ENCODE measurements at regions not wholly inside any gene's neighbourhood (a gene's known extent, or its start where the extent isn't known, plus 50 kb on each side); places are given as distances from the start of the nearest gene placed in this dataset.

DNA sequence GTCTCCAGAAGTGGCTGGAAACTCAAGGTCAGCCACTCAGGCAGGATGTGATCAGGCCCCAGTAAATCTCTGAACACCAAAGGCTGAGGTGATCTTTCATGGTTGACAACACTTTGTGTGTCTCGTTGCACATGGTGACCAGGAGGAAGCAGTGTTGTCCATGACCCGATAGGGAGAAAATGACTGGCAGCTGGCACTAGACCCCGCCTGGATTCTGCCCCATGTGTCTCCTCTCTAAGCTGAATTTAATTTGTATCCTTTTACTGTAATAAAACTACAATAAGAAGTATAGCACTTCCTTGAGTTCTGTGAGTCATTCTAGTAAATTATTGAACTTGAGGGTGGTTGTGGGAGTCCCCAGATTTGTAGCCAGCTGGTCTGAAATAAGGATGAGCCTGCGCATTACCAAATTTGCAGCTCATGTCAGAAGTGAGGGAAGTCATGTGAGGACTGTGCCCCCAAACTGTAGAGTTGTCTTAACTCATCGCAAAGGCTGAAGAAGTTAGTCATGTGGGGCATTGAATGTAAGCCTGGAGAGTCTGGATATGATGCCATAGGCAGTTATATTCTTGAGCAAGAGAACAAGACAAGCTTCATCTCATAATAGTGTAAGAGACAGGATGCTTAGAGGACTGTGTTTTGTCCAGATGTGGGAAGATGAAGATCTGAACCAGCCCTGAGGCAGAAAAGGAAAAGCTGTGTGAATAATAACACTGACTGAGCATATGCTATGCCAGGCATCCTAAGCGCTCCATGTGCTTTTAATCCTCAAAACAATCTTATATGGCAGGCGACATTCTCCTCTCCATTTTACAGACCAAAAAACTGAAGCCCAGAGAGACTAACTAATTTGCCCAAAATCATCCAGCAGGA lies 55.9 kb downstream of the TMEM215 start:
- Mint-ChIP-seq H3K27ac (no peak overlapping the region), H3K4me3 (no peak overlapping the region), H3K9me3 (no peaks in the 10 kb centered on the region), H3K4me1 (peaks cover 6% of the 10 kb centered on the region), H3K36me3 (no peaks in the 10 kb centered on the region), H3K27me3 (ENCODE audit: low read depth) (no peaks in the 10 kb centered on the region; the same call in 1 of the 2 replicates)
- CTCF ChIA-PET = interaction anchor here (1.1 kb wide), 1 partner anchor 129 kb away, joined by 4 read pairs; no protein-coding TSS in a partner anchor
- DNase-seq (ENCODE audit: low spot score) = no peak
- POLR2A ChIA-PET = no interaction called here
- TF ChIP-seq, protein P1, sequence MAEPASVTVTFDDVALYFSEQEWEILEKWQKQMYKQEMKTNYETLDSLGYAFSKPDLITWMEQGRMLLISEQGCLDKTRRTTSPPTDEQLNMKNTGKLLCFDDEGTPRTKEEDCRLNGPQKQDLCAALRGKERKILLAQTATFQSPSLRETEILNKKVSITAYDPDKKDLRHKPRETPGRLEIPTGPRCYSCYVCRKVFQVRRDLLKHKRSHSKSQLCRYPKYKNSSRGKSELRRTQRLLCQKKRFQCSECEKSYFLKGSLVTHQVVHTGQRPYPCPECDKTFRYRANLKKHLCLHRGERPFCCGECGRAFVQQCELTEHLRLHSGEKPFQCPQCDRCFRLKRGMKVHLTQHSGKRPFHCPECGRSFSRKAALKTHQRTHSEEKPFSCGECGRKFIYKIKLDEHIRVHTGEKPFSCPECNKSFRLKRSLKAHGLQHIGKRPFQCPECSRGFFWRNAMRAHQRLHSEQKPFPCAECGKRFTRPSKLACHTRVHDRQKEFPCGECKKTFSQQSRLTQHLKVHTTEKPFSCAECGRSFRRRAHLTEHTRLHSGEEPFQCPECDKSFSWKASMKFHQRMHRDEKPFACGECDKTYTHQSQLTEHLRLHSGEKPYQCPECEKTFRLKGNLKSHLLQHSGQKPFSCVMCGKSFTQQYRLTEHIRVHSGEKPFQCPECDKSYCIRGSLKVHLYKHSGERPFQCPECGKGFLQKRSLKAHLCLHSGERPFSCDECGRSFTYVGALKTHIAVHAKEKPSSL (CRISPR knock-in tag; conservative IDR thresholded peaks at IDR 0.05) = no peak
- no peak for ATAC-seq

DNA sequence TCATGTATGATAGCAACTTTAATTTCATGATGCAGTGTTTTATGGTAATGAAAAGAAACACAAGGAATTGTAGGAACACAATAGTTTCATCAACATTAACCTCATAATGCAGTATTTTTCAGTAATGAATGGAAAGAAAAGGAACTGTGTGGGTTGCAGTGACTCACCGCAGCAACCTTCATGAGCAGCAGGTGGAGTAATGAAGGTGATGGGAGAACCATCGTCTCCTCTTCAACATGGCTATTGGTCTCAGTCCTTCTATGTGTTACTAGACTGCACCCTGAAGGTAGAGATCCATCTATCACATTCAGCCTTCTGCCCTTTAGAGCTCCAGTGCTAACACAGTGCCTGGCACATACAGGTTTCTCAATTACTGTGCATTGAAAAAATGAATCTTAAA lies 58.0 kb downstream of the TMEM215 start:
- ChIA-PET POLR2A (interaction anchor here (0.6 kb wide), 1 partner anchor 26 kb away, joined by 4 read pairs; no protein-coding TSS in a partner anchor), CTCF (interaction anchor here (0.8 to 4.4 kb wide), 3 partner anchors 11 to 260 kb away, joined by 3 to 16 read pairs (median 4); no protein-coding TSS in a partner anchor)
- DNase-seq (ENCODE audit: low spot score) = no peak
- Mint-ChIP-seq H3K4me3 (no peak overlapping the region), H3K27ac (no peak overlapping the region), H3K9me3 (peaks cover 6% of the 10 kb centered on the region), H3K27me3 (ENCODE audit: low read depth) (no peaks in the 10 kb centered on the region; the same call in 1 of the 2 replicates), H3K36me3 (no peaks in the 10 kb centered on the region), H3K4me1 (peaks cover 13% of the 10 kb centered on the region)
- ATAC-seq = peak; percentile 74
- no peak for TF ChIP-seq PRRX2 (CRISPR knock-in tag; IDR thresholded peaks at IDR 0.05)
- no peak for TF ChIP-seq RELA (CRISPR knock-in tag; IDR thresholded peaks at IDR 0.05; ENCODE audit: borderline replicate concordance)
- no peak for TF ChIP-seq IRF2 (CRISPR knock-in tag; IDR thresholded peaks at IDR 0.05; ENCODE audit: borderline replicate concordance, low read depth)
- no peak for TF ChIP-seq ZNF396 (CRISPR knock-in tag; IDR thresholded peaks at IDR 0.05; ENCODE audit: borderline replicate concordance)
- TF ChIP-seq CREB1 (CRISPR knock-in tag; IDR thresholded peaks at IDR 0.05) = no peak
- no peak for TF ChIP-seq ZNF232 (CRISPR knock-in tag; IDR thresholded peaks at IDR 0.05)
- TF ChIP-seq SMAD4 (CRISPR knock-in tag; IDR thresholded peaks at IDR 0.05) = no peak
- TF ChIP-seq, protein P2, sequence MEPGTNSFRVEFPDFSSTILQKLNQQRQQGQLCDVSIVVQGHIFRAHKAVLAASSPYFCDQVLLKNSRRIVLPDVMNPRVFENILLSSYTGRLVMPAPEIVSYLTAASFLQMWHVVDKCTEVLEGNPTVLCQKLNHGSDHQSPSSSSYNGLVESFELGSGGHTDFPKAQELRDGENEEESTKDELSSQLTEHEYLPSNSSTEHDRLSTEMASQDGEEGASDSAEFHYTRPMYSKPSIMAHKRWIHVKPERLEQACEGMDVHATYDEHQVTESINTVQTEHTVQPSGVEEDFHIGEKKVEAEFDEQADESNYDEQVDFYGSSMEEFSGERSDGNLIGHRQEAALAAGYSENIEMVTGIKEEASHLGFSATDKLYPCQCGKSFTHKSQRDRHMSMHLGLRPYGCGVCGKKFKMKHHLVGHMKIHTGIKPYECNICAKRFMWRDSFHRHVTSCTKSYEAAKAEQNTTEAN (CRISPR knock-in tag; IDR thresholded peaks at IDR 0.05) = no peak

DNA sequence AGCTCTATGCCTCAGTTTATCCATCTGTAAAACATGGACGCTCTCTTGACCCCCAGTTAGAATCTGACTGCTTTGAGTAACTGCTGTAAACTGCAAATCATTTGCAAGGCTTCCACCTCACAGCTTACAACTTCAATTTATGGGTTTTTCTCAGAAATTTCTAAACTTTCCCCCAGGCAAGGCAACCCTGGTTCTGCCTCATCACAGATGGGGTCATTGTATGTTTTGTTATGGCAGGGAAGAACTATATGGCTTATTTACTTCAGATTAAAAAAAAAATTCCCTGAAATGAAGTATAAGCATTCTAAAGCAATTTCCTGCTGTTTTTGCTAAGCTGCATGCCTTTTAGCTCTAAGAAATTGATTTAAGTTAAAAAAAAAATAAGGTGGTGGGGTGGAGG lies 60.0 kb downstream of the TMEM215 start:
- no peaks in the 10 kb centered on the region for H3K36me3 Mint-ChIP-seq
- DNase-seq (ENCODE audit: low spot score) (no peak), ATAC-seq (no peak)
- H3K27me3 Mint-ChIP-seq (ENCODE audit: low read depth) = no peaks in the 10 kb centered on the region; the same call in 1 of the 2 replicates
- peaks cover 13% of the 10 kb centered on the region for H3K4me1 Mint-ChIP-seq
- no peak overlapping the region for H3K4me3 Mint-ChIP-seq
- H3K27ac Mint-ChIP-seq = no peak overlapping the region
- H3K9me3 Mint-ChIP-seq = peaks cover 12% of the 10 kb centered on the region
- ChIA-PET CTCF (interaction anchor here (1.4 to 4.4 kb wide), 2 partner anchors 125 to 140 kb away, joined by 3 to 16 read pairs; no protein-coding TSS in a partner anchor), POLR2A (no interaction called here)
- TF ChIP-seq, protein P3, sequence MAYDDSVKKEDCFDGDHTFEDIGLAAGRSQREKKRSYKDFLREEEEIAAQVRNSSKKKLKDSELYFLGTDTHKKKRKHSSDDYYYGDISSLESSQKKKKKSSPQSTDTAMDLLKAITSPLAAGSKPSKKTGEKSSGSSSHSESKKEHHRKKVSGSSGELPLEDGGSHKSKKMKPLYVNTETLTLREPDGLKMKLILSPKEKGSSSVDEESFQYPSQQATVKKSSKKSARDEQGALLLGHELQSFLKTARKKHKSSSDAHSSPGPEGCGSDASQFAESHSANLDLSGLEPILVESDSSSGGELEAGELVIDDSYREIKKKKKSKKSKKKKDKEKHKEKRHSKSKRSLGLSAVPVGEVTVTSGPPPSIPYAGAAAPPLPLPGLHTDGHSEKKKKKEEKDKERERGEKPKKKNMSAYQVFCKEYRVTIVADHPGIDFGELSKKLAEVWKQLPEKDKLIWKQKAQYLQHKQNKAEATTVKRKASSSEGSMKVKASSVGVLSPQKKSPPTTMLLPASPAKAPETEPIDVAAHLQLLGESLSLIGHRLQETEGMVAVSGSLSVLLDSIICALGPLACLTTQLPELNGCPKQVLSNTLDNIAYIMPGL (CRISPR knock-in tag; IDR thresholded peaks at IDR 0.05) = no peak
- no peak for TF ChIP-seq NR3C1 (CRISPR knock-in tag; conservative IDR thresholded peaks at IDR 0.05; ENCODE audit: low read depth)
- TF ChIP-seq, protein P4, sequence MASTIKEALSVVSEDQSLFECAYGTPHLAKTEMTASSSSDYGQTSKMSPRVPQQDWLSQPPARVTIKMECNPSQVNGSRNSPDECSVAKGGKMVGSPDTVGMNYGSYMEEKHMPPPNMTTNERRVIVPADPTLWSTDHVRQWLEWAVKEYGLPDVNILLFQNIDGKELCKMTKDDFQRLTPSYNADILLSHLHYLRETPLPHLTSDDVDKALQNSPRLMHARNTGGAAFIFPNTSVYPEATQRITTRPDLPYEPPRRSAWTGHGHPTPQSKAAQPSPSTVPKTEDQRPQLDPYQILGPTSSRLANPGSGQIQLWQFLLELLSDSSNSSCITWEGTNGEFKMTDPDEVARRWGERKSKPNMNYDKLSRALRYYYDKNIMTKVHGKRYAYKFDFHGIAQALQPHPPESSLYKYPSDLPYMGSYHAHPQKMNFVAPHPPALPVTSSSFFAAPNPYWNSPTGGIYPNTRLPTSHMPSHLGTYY (CRISPR knock-in tag; IDR thresholded peaks at IDR 0.05) = no peak
- no peak for TF ChIP-seq PRRX2 (CRISPR knock-in tag; IDR thresholded peaks at IDR 0.05)
- TF ChIP-seq, protein P5, sequence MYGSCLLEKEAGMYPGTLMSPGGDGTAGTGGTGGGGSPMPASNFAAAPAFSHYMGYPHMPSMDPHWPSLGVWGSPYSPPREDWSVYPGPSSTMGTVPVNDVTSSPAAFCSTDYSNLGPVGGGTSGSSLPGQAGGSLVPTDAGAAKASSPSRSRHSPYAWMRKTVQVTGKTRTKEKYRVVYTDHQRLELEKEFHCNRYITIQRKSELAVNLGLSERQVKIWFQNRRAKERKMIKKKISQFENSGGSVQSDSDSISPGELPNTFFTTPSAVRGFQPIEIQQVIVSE (CRISPR knock-in tag; IDR thresholded peaks at IDR 0.05; ENCODE audit: borderline replicate concordance) = no peak
- TF ChIP-seq, protein P6, sequence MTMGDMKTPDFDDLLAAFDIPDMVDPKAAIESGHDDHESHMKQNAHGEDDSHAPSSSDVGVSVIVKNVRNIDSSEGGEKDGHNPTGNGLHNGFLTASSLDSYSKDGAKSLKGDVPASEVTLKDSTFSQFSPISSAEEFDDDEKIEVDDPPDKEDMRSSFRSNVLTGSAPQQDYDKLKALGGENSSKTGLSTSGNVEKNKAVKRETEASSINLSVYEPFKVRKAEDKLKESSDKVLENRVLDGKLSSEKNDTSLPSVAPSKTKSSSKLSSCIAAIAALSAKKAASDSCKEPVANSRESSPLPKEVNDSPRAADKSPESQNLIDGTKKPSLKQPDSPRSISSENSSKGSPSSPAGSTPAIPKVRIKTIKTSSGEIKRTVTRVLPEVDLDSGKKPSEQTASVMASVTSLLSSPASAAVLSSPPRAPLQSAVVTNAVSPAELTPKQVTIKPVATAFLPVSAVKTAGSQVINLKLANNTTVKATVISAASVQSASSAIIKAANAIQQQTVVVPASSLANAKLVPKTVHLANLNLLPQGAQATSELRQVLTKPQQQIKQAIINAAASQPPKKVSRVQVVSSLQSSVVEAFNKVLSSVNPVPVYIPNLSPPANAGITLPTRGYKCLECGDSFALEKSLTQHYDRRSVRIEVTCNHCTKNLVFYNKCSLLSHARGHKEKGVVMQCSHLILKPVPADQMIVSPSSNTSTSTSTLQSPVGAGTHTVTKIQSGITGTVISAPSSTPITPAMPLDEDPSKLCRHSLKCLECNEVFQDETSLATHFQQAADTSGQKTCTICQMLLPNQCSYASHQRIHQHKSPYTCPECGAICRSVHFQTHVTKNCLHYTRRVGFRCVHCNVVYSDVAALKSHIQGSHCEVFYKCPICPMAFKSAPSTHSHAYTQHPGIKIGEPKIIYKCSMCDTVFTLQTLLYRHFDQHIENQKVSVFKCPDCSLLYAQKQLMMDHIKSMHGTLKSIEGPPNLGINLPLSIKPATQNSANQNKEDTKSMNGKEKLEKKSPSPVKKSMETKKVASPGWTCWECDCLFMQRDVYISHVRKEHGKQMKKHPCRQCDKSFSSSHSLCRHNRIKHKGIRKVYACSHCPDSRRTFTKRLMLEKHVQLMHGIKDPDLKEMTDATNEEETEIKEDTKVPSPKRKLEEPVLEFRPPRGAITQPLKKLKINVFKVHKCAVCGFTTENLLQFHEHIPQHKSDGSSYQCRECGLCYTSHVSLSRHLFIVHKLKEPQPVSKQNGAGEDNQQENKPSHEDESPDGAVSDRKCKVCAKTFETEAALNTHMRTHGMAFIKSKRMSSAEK (CRISPR knock-in tag; IDR thresholded peaks at IDR 0.05; ENCODE audit: borderline replicate concordance) = no peak
- TF ChIP-seq FOXP1 (CRISPR knock-in tag; IDR thresholded peaks at IDR 0.05; ENCODE audit: borderline replicate concordance) = no peak
- TF ChIP-seq SOX15 (CRISPR knock-in tag; IDR thresholded peaks at IDR 0.05) = no peak

Measured in WTC11 (cell line).